Keratinocyte (primary cell): ENCODE measurements at regions not wholly inside any gene's neighbourhood (a gene's known extent, or its start where the extent isn't known, plus 50 kb on each side); places are given as distances from the start of the nearest gene placed in this dataset.
"Not testable (repeated sequence)": the region's sequence is repeated elsewhere in the genome, so short reads cannot be mapped to it uniquely, and the experiment has no call there.

Experiments used
- DNase-seq: peaks from one replicate; pipeline ENCODE4 v3.0.0-alpha.2; 2011; ENCODE audit warnings: low read depth, missing footprints, low spot score
- FAIRE-seq: peaks from 2 replicates; lab custom pipeline; 2011; peaks lifted over from hg19 to GRCh38; lab: Jason Lieb, UNC
- H2AFZ ChIP-seq: 2 replicates; pipeline ENCODE4 v1.6.0; 2012; ENCODE audit warnings: low read length, control low read depth, inconsistent platforms; ENCODE audit not compliant: control insufficient read depth
- H3K27ac ChIP-seq: 2 replicates; pipeline ENCODE4 v1.5.1; 2011; ENCODE audit warnings: low read length; ENCODE audit not compliant: control insufficient read depth, insufficient read depth
- H3K27me3 ChIP-seq: 3 replicates; pipeline ENCODE4 v1.6.0; 2011; ENCODE audit warnings: low read length; ENCODE audit not compliant: control insufficient read depth, insufficient read depth; ENCODE audit errors: extremely low read depth
- H3K36me3 ChIP-seq, 2 experiments: 2 replicates in 1 of 2; 3 replicates in 1 of 2; pipeline ENCODE4 v1.5.1; 2011; ENCODE audit warnings: low read length in 2 of 2, mild to moderate bottlenecking in 1 of 2; ENCODE audit not compliant: control insufficient read depth in 2 of 2, insufficient read depth in 2 of 2; ENCODE audit errors: extremely low read depth in 1 of 2
- H3K4me1 ChIP-seq: 3 replicates; pipeline ENCODE4 v1.5.1; 2011; ENCODE audit warnings: low read length; ENCODE audit not compliant: control insufficient read depth, insufficient read depth; ENCODE audit errors: extremely low read depth
- H3K4me2 ChIP-seq: 3 replicates; pipeline ENCODE4 v1.6.0; 2011; ENCODE audit warnings: low read depth, low read length; ENCODE audit not compliant: control insufficient read depth, insufficient read depth; ENCODE audit errors: extremely low read depth
- H3K4me3 ChIP-seq, 3 experiments: fragments of 200-600 bp in 1 of 3; sonication (generic) in 1 of 3; 2 replicates in 2 of 3; 3 replicates in 1 of 3; pipeline ENCODE4 v1.5.1; 2011 to 2016; ENCODE audit warnings: low read length in 3 of 3, mild to moderate bottlenecking in 3 of 3, control low read depth in 2 of 3, inconsistent platforms in 1 of 3, low read depth in 1 of 3, mixed read lengths in 1 of 3, mixed run types in 1 of 3, moderate library complexity in 1 of 3; ENCODE audit not compliant: control insufficient read depth in 2 of 3, insufficient read depth in 2 of 3; ENCODE audit errors: extremely low read depth in 1 of 3
- H3K79me2 ChIP-seq: 2 replicates; pipeline ENCODE4 v1.6.0; 2012; ENCODE audit warnings: low read length; ENCODE audit not compliant: control insufficient read depth, insufficient read depth
- H3K9ac ChIP-seq: 3 replicates; pipeline ENCODE4 v1.6.0; 2011; ENCODE audit warnings: low read length; ENCODE audit not compliant: control insufficient read depth, insufficient read depth; ENCODE audit errors: extremely low read depth
- H3K9me1 ChIP-seq: 3 replicates; pipeline ENCODE4 v1.6.0; 2011; ENCODE audit warnings: low read length; ENCODE audit not compliant: control insufficient read depth, insufficient read depth; ENCODE audit errors: extremely low read depth
- H3K9me3 ChIP-seq: 2 replicates; pipeline ENCODE4 v1.5.1; 2012; ENCODE audit warnings: low read depth, low read length; ENCODE audit not compliant: control insufficient read depth
- H4K20me1 ChIP-seq: 3 replicates; pipeline ENCODE4 v1.6.0; 2011; ENCODE audit warnings: low read length; ENCODE audit not compliant: control insufficient read depth, insufficient read depth; ENCODE audit errors: extremely low read depth
- CTCF ChIP-seq, 3 experiments: IDR thresholded peaks in 1 of 3; conservative IDR thresholded peaks in 1 of 3; optimal IDR thresholded peaks in 1 of 3; 2 replicates in 2 of 3; 3 replicates in 1 of 3; pipeline versions ENCODE3 to v1.5.1; 2011; ENCODE audit warnings: low read length in 3 of 3, mild to moderate bottlenecking in 3 of 3, moderate library complexity in 2 of 3, control low read depth in 1 of 3, inconsistent platforms in 1 of 3; ENCODE audit not compliant: insufficient read depth in 2 of 3; ENCODE audit errors: extremely low read depth in 1 of 3
- EZH2 ChIP-seq: IDR thresholded peaks from one replicate; pipeline ENCODE4 v1.6.1; 2012; ENCODE audit warnings: inconsistent platforms, mild to moderate bottlenecking, low read length, moderate library complexity
- dilution Hi-C: fragments of 300-500 bp; cut with MboI; formaldehyde crosslinking; loops from one replicate; pipeline ENCODE4 v1.7.0; 2020; ENCODE audit warnings: low sequenced_read_pairs; ENCODE audit not compliant: extremely low pct_ligation_motif_present

GRCh38 chr5:102099766-102100331, 196.2 kb downstream of the SLCO4C1 start:
- FAIRE-seq (no peak), DNase-seq (no peak)
- Histone ChIP-seq H3K9me1 (no peaks in the 10 kb centered on the region), H3K27ac (no peak overlapping the region), H3K9me3 (no peaks in the 10 kb centered on the region), H3K36me3 (no peaks in the 10 kb centered on the region), H2AFZ (no peak overlapping the region), H3K4me2 (no peak overlapping the region), H4K20me1 (no peaks in the 10 kb centered on the region), H3K4me1 (no peaks in the 10 kb centered on the region), H3K79me2 (no peaks in the 10 kb centered on the region), H3K9ac (no peak overlapping the region), H3K4me3 (no peak overlapping the region), H3K27me3 (no peaks in the 10 kb centered on the region)
- dilution Hi-C loops, result no loop called here
- TF ChIP-seq EZH2 (no peak), CTCF (optimal IDR thresholded peaks at IDR 0.05 in 1 of 3, IDR thresholded peaks at IDR 0.05 in 1 of 3, conservative IDR thresholded peaks at IDR 0.05 in 1 of 3; ENCODE audit: extremely low read depth in 1 of 3, insufficient read depth in 2 of 3, low read length in 3 of 3) (no peak)

GRCh38 chr5:102099083-102099482, 197.0 kb downstream of the SLCO4C1 start:
- H3K9ac ChIP-seq, H3K9me1 ChIP-seq, H3K4me2 ChIP-seq, H4K20me1 ChIP-seq, H3K4me3 ChIP-seq, FAIRE-seq, H2AFZ ChIP-seq, H3K27me3 ChIP-seq, H3K79me2 ChIP-seq, H3K36me3 ChIP-seq, DNase-seq, dilution Hi-C loops, H3K9me3 ChIP-seq, H3K27ac ChIP-seq, H3K4me1 ChIP-seq: not testable (repeated sequence)

- H4K20me1 ChIP-seq, dilution Hi-C loops, H3K9me1 ChIP-seq, H3K36me3 ChIP-seq, H2AFZ ChIP-seq, H3K27ac ChIP-seq, H3K27me3 ChIP-seq, DNase-seq, H3K9me3 ChIP-seq, FAIRE-seq, H3K4me2 ChIP-seq, H3K79me2 ChIP-seq, H3K4me3 ChIP-seq, H3K9ac ChIP-seq, H3K4me1 ChIP-seq: not testable (repeated sequence)
Observed at GRCh38 chr5:102098606-102099005, 197.5 kb downstream of the SLCO4C1 start.
